ENCODE measurements at regions not wholly inside any gene's neighbourhood (a gene's known extent, or its start where the extent isn't known, plus 50 kb on each side); places are given as distances from the start of the nearest gene placed in this dataset.

DNA sequence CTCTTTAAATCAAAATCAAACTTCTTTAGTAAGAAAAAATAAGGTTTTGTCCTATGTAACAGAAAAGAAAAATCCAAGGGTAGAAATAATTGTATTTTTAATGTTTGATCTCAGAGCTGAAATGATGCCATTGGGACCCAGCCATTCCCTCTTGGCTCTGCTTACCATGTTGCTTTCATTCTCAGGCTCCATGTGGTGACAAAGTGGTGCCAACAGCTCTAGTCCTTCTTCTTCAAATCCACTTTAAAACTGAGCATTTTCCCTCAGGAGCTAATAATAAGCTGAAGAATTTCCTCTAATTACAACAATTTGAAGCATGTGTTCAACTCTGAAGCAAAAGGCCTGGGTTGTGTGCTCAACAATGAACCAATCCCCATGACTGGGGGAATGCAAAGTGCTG lies 327.9 kb downstream of the EN1 start:
- H3K9me3 ChIP-seq = peaks cover 0 to 33% (median 12%) of the 10 kb centered on the region in 12 donors

GRCh38 chr2:118510807-118511206 lies 336.6 kb downstream of the EN1 start:
- 52 to 57% (median 54%) methylated on average over 4 of the region's 4 CpGs for WGBS, 4 donors
- intact Hi-C loops (cut with DNase I) = no loop called here
- H3K36me3 ChIP-seq = no peaks in the 10 kb centered on the region
- peaks cover 0 to 10% (median 0%) of the 10 kb centered on the region in 12 donors for H3K9me3 ChIP-seq
- no peaks in the 10 kb centered on the region for H3K27me3 ChIP-seq
- no peak for DNase-seq
- ATAC-seq = no peak
- no peaks in the 10 kb centered on the region for H3K4me1 ChIP-seq
- TF ChIP-seq CTCF (IDR thresholded peaks at IDR 0.05) = no peak
- no peak for TF ChIP-seq POLR2A (IDR thresholded peaks at IDR 0.05)
- no peak overlapping the region for H3K27ac ChIP-seq
- H3K4me3 ChIP-seq = no peak overlapping the region

More for the DNA sequence above, 327.9 kb downstream of the EN1 start:
- no peaks in the 10 kb centered on the region for H3K27me3 ChIP-seq
- H3K27ac ChIP-seq = no peak overlapping the region
- no peaks in the 10 kb centered on the region for H3K4me1 ChIP-seq
- DNase-seq (no peak), ATAC-seq (no peak)
- TF ChIP-seq POLR2A (IDR thresholded peaks at IDR 0.05) = no peak
- TF ChIP-seq CTCF (IDR thresholded peaks at IDR 0.05) = no peak
- no peak overlapping the region for H3K4me3 ChIP-seq
- H3K36me3 ChIP-seq = no peaks in the 10 kb centered on the region
- intact Hi-C loops (cut with DNase I) = no loop called here

GRCh38 chr2:118509319-118510004 lies 338.0 kb downstream of the EN1 start:
- peaks cover 0 to 5% (median 0%) of the 10 kb centered on the region in 12 donors for H3K9me3 ChIP-seq
- ATAC-seq (no peak), DNase-seq (no peak)
- no peaks in the 10 kb centered on the region for H3K27me3 ChIP-seq
- intact Hi-C loops (cut with DNase I) = no loop called here
- no peak overlapping the region for H3K27ac ChIP-seq
- H3K36me3 ChIP-seq = no peaks in the 10 kb centered on the region
- WGBS, 4 donors = 68 to 72% (median 71%) methylated on average over 7 of the region's 7 CpGs
- TF ChIP-seq POLR2A (IDR thresholded peaks at IDR 0.05) = no peak
- TF ChIP-seq CTCF (IDR thresholded peaks at IDR 0.05) = no peak
- H3K4me1 ChIP-seq = no peaks in the 10 kb centered on the region
- no peak overlapping the region for H3K4me3 ChIP-seq

DNA sequence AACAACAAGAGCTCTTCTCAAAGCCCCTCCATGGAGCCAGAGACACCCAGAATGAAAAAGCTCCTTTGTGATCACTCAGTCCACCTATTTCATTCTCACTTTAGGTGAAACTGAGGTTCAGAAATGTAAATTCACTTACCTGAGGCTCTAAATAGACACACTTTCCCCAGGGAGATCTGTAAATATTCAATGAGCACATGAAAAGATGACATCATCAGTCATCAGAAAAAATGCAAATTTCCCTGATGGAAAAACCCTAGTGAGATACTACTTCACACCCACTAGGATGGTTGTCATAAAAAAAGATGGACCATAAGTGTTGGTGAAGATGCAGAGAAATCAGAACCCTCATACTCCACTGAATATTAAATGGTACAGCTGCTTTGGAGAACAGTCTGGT lies 339.2 kb downstream of the EN1 start:
- Histone ChIP-seq H3K36me3 (no peaks in the 10 kb centered on the region), H3K4me3 (no peak overlapping the region), H3K4me1 (no peaks in the 10 kb centered on the region), H3K9me3 (no peaks in the 10 kb centered on the region), H3K27me3 (no peaks in the 10 kb centered on the region), H3K27ac (no peak overlapping the region)
- DNase-seq (no peak), ATAC-seq (no peak)
- intact Hi-C loops (cut with DNase I) = no loop called here
- no peak for TF ChIP-seq POLR2A (IDR thresholded peaks at IDR 0.05)
- no peak for TF ChIP-seq CTCF (IDR thresholded peaks at IDR 0.05)
